Uterus (tissue), 3 donors: ENCODE measurements at regions not wholly inside any gene's neighbourhood (a gene's known extent, or its start where the extent isn't known, plus 50 kb on each side); places are given as distances from the start of the nearest gene placed in this dataset.
"Not testable (repeated sequence)": the region's sequence is repeated elsewhere in the genome, so short reads cannot be mapped to it uniquely, and the experiment has no call there.

ENCODE experiments used
- DNase-seq, 2 donors: peaks; one replicate each; pipeline ENCODE4 v3.0.0-alpha.2; 2019 to 2020
- H3K27ac ChIP-seq, 2 donors: fragments of 200-600 bp; sonication (generic); 1 replicate in 1 of 2; 2 replicates in 1 of 2; pipeline ENCODE4 v1.5.1; 2016 to 2018
- H3K27me3 ChIP-seq, 2 donors: fragments of 200-600 bp; sonication (generic); one replicate each; pipeline ENCODE4 v1.5.1; 2018 to 2019; ENCODE audit warnings: control low read depth in 1 of 2
- H3K36me3 ChIP-seq, 2 donors: fragments of 200-600 bp; sonication (generic); one replicate each; pipeline ENCODE4 v1.5.1; 2019; ENCODE audit warnings: control low read depth in 1 of 2
- H3K4me1 ChIP-seq, 2 donors: fragments of 200-600 bp; sonication (generic); one replicate each; pipeline ENCODE4 v1.5.1; 2018 to 2019; ENCODE audit warnings: control low read depth in 1 of 2
- H3K4me3 ChIP-seq, 2 donors: fragments of 200-600 bp; sonication (generic); 1 replicate in 1 of 2; 2 replicates in 1 of 2; pipeline ENCODE4 v1.5.1; 2018 to 2019; ENCODE audit warnings: mild to moderate bottlenecking in 1 of 2
- H3K9me3 ChIP-seq, 2 donors: fragments of 200-600 bp; sonication (generic); one replicate each; pipeline ENCODE4 v1.5.1; 2019; ENCODE audit warnings: control low read depth in 1 of 2
- CTCF ChIP-seq, 4 experiments: fragments of 200-600 bp in 2 of 4; fragments of 450-650 bp in 2 of 4; sonication (generic) in 2 of 4; IDR thresholded peaks; one replicate each; pipeline ENCODE4 v1.5.1; 2016 to 2019; ENCODE audit warnings: antibody characterized with exemption in 4 of 4, mild to moderate bottlenecking in 2 of 4, moderate library complexity in 1 of 4
- POLR2A ChIP-seq, 2 donors: fragments of 450-650 bp; IDR thresholded peaks; one replicate each; pipeline ENCODE4 v1.6.1; 2016; ENCODE audit warnings: antibody characterized with exemption in 2 of 2, mild to moderate bottlenecking in 1 of 2, moderate library complexity in 1 of 2
- intact Hi-C: fragments of 100-400 bp; cut with DNase I; formaldehyde crosslinking; loops from one replicate; pipeline ENCODE4 v1.15.1; 2023; ENCODE audit warnings: low total_unique reads
- donor health status: DM: yes; HTN: yes; CAD: no.

- no peaks in the 10 kb centered on the region for H3K4me1 ChIP-seq
- intact Hi-C loops: no loop called here
- peaks cover 0 to 4% of the 10 kb centered on the region in 2 donors for H3K9me3 ChIP-seq
- no peaks in the 10 kb centered on the region for H3K27me3 ChIP-seq
- no peaks in the 10 kb centered on the region for H3K36me3 ChIP-seq
- DNase-seq: no peak
- no peak overlapping the region for H3K27ac ChIP-seq
- no peak overlapping the region for H3K4me3 ChIP-seq
- TF ChIP-seq POLR2A (IDR thresholded peaks at IDR 0.05) (no peak), CTCF (IDR thresholded peaks at IDR 0.05) (no peak)
Observed at GRCh38 chr2:136696438-136696837, 68.9 kb upstream of the THSD7B start.

GRCh38 chr2:136693966-136694365, 71.4 kb upstream of the THSD7B start:
- Histone ChIP-seq H3K4me3 (no peak overlapping the region), H3K9me3 (no peaks in the 10 kb centered on the region), H3K4me1 (no peaks in the 10 kb centered on the region), H3K27ac (no peak overlapping the region), H3K36me3 (no peaks in the 10 kb centered on the region), H3K27me3 (no peaks in the 10 kb centered on the region)
- no peak for TF ChIP-seq POLR2A (IDR thresholded peaks at IDR 0.05)
- TF ChIP-seq CTCF (IDR thresholded peaks at IDR 0.05): no peak
- DNase-seq: no peak
- intact Hi-C loops: no loop called here

- H3K27ac ChIP-seq, DNase-seq, H3K4me1 ChIP-seq, H3K27me3 ChIP-seq, H3K9me3 ChIP-seq, H3K4me3 ChIP-seq, intact Hi-C loops, H3K36me3 ChIP-seq: not testable (repeated sequence)
Observed at GRCh38 chr2:136680079-136680478, 85.3 kb upstream of the THSD7B start.

- Histone ChIP-seq H3K4me1 (no peaks in the 10 kb centered on the region), H3K9me3 (no peaks in the 10 kb centered on the region), H3K27ac (no peak overlapping the region), H3K36me3 (no peaks in the 10 kb centered on the region), H3K4me3 (no peak overlapping the region), H3K27me3 (no peaks in the 10 kb centered on the region)
- intact Hi-C loops: no loop called here
- TF ChIP-seq POLR2A (IDR thresholded peaks at IDR 0.05) (no peak), CTCF (IDR thresholded peaks at IDR 0.05) (no peak)
- no peak for DNase-seq
Observed at GRCh38 chr2:136665736-136666135, 99.6 kb upstream of the THSD7B start.

GRCh38 chr2:136664713-136665405, 100.5 kb upstream of the THSD7B start:
- DNase-seq: no peak
- no peak for TF ChIP-seq POLR2A (IDR thresholded peaks at IDR 0.05)
- TF ChIP-seq CTCF (IDR thresholded peaks at IDR 0.05): no peak
- Histone ChIP-seq H3K27me3 (no peaks in the 10 kb centered on the region), H3K36me3 (no peaks in the 10 kb centered on the region), H3K27ac (no peak overlapping the region), H3K9me3 (no peaks in the 10 kb centered on the region), H3K4me3 (no peak overlapping the region), H3K4me1 (no peaks in the 10 kb centered on the region)
- intact Hi-C loops: no loop called here

GRCh38 chr2:136658201-136658600, 107.1 kb upstream of the THSD7B start:
- Histone ChIP-seq H3K4me3 (no peak overlapping the region), H3K4me1 (no peaks in the 10 kb centered on the region), H3K9me3 (no peaks in the 10 kb centered on the region), H3K36me3 (no peaks in the 10 kb centered on the region), H3K27me3 (no peaks in the 10 kb centered on the region), H3K27ac (no peak overlapping the region)
- no peak for DNase-seq
- TF ChIP-seq CTCF (IDR thresholded peaks at IDR 0.05) (no peak), POLR2A (IDR thresholded peaks at IDR 0.05) (no peak)
- intact Hi-C loops: no loop called here
